OCI-LY7 (cell line): ENCODE measurements at regions not wholly inside any gene's neighbourhood (a gene's known extent, or its start where the extent isn't known, plus 50 kb on each side); places are given as distances from the start of the nearest gene placed in this dataset.

Experiments
- EZH2phosphoT487 ChIP-seq: fragments of 200-600 bp; sonication (generic); IDR thresholded peaks from 2 replicates; pipeline ENCODE4 v1.6.1; 2018; ENCODE audit warnings: low read depth, borderline replicate concordance, mild to moderate bottlenecking, mixed run types, antibody characterized with exemption, low read length, moderate library complexity, mixed read lengths
- TF ChIP-seq, protein P1 (sequence below): fragments of 200-600 bp; sonication (generic); conservative IDR thresholded peaks from 2 replicates; pipeline ENCODE4 v1.5.1; 2014; ENCODE audit warnings: mild to moderate bottlenecking, antibody characterized with exemption, low read length, moderate library complexity, mixed read lengths

DNA sequence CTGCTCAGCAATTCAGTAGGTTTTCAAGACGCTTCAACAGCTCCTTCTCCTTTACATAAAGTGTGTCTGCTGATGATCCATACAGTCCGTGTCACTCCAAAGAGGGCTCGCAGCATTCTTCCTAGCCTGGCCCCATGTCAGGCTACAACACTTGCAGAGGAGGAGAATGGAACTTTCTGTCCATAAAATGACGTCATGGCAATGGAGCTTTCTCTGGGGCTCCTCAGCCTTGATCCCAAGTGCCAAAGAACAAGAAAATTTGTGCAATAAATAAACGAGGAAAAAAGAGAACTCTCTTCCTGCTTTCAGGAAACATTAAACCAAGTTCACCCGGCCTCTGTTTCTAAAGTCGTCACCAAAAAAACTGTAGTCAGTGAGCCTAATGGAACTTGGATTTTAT, 199.5 kb upstream of the MEIS1 start:
- TF ChIP-seq, protein P1, sequence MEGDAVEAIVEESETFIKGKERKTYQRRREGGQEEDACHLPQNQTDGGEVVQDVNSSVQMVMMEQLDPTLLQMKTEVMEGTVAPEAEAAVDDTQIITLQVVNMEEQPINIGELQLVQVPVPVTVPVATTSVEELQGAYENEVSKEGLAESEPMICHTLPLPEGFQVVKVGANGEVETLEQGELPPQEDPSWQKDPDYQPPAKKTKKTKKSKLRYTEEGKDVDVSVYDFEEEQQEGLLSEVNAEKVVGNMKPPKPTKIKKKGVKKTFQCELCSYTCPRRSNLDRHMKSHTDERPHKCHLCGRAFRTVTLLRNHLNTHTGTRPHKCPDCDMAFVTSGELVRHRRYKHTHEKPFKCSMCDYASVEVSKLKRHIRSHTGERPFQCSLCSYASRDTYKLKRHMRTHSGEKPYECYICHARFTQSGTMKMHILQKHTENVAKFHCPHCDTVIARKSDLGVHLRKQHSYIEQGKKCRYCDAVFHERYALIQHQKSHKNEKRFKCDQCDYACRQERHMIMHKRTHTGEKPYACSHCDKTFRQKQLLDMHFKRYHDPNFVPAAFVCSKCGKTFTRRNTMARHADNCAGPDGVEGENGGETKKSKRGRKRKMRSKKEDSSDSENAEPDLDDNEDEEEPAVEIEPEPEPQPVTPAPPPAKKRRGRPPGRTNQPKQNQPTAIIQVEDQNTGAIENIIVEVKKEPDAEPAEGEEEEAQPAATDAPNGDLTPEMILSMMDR: no peak
- no peak for TF ChIP-seq EZH2phosphoT487
